ES-I3 (cell line): ENCODE measurements at regions not wholly inside any gene's neighbourhood (a gene's known extent, or its start where the extent isn't known, plus 50 kb on each side); places are given as distances from the start of the nearest gene placed in this dataset.

Experiments
- H3K36me3 ChIP-seq: 2 replicates; pipeline ENCODE4 v1.6.1; 2013; ENCODE audit warnings: mild to moderate bottlenecking, low read length, control low read depth, moderate library complexity; ENCODE audit not compliant: insufficient read depth
- H3K4me1 ChIP-seq: 2 replicates; pipeline ENCODE4 v1.6.1; 2013; ENCODE audit warnings: mild to moderate bottlenecking, control low read depth, low read length; ENCODE audit not compliant: insufficient read depth
- H3K9ac ChIP-seq: 2 replicates; pipeline ENCODE4 v1.6.1; 2013; ENCODE audit warnings: low read depth, mild to moderate bottlenecking, low read length, moderate library complexity
- H3K9me3 ChIP-seq: 2 replicates; pipeline ENCODE4 v1.6.1; 2013; ENCODE audit warnings: mild to moderate bottlenecking, low read length, moderate library complexity; ENCODE audit not compliant: control insufficient read depth, insufficient read depth

DNA sequence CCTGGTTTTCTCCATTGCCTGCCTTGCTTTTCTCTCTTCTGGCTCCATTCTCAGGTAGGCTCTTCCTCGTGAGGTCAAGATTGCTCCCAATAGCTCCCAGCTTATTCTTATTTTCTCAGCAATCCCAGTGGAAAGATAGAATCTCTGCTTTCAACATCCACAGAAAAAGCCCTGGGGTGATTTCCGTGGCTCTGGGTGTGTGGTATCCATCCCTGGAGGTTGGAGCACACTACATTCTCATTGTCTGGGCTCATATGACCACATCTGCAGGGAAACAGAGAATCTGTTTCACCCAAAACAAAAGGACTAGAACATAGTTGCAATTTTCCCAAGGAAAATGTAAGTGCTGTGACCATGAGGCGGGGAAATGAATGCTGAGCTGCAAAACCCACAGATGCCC is 236.0 kb downstream of the TENT4A start:
- no peaks in the 10 kb centered on the region for H3K4me1 ChIP-seq
- no peak overlapping the region for H3K9ac ChIP-seq
- H3K36me3 ChIP-seq, result no peaks in the 10 kb centered on the region
- no peaks in the 10 kb centered on the region for H3K9me3 ChIP-seq

DNA sequence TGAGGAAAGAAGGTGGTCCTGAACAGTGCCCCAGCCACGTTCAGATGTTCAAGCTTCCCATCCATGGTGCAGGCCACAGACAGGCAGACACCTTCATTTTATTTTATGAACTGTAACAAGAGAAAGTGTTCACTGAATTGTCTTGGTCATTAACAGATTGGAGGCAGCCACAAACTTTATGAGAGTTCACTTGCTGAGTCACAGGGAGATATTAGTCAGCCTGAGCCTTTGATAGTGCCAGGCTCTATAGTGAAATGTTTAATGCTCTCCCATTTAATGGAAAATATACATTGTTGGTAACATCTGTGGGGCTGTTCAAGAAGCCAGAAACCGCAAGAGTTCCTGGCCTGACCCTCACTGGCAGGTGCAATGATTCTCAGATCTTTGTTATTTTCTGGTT is 237.0 kb downstream of the TENT4A start:
- no peaks in the 10 kb centered on the region for H3K36me3 ChIP-seq
- no peaks in the 10 kb centered on the region for H3K9me3 ChIP-seq
- no peaks in the 10 kb centered on the region for H3K4me1 ChIP-seq
- no peak overlapping the region for H3K9ac ChIP-seq

DNA sequence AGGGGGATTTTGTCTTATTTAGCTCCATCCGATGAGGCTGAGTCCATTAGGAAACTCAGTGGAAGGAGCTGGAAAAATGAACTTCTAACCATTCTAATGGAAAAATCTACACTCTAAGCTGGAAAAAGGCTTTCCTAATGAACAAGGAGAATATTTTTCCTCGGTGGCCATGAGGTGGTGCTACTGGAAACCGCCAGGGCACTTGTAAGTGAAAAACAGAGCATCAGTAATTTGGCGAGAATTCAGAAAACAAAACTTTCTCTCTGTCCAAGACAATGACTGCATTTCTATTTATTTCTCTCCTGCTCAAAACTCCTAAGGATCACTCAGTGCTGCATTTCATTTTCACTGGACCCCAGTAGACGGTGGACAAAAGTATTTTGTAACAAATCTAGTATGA is 237.6 kb downstream of the TENT4A start:
- no peak overlapping the region for H3K9ac ChIP-seq
- H3K36me3 ChIP-seq, result no peaks in the 10 kb centered on the region

DNA sequence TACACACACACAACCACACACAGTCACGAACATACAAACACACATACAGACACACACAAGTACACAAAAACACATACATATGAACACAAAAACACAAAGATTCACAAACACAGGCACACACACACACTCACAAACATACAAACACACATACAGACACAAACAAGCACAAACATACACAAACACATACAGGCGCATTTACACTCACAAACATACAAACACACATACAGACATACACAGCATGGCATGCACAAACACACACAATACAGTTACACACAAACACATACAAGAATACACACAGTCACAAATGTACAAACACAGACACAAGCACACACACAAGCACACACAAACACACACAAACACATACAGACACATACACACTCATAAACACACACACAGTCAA is 247.9 kb downstream of the TENT4A start:
- H3K9me3 ChIP-seq, result no peaks in the 10 kb centered on the region
- H3K4me1 ChIP-seq, result no peaks in the 10 kb centered on the region

More for the DNA sequence above, 237.6 kb downstream of the TENT4A start:
- no peaks in the 10 kb centered on the region for H3K4me1 ChIP-seq
- H3K9me3 ChIP-seq, result no peaks in the 10 kb centered on the region

DNA sequence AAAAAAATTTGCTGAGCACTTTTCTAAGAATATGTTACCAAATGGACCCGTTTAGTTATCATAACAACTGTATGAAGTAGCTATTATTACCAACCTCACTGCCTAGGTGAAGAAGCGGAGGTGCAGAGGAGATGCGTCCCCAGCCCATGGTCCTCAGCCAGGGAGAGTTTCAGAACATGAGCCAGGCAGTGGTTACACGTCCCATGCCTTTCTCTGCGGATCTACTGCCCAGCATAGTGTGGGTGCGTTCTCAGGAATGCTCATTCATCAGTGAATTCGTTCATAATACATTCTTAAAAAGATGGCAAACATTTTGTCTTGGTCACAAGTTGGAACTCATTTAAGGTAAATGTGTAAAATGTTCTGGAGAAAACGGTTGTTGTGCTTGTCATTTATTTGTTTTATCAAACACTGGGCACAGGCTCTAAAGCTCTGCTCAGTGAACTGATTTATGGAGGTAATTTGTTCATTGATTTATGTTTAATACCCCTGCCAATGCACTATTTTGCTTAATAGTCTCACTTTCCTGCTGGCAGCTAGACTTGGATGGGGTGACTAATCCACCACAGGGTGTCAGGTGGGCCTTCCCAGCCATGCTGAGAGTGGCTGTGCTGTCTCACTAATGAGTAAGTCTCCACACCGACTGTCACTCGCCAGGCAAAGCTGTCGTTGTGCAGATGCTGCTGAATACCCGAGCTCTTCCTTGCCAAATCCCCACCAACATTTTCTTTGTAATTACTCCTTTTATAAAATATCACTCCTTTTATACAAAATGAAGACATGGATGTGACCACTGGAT is 248.8 kb downstream of the TENT4A start:
- Histone ChIP-seq H3K4me1 (no peaks in the 10 kb centered on the region), H3K36me3 (no peaks in the 10 kb centered on the region), H3K9ac (no peak overlapping the region), H3K9me3 (no peaks in the 10 kb centered on the region)

More for the DNA sequence above, 247.9 kb downstream of the TENT4A start:
- H3K9ac ChIP-seq, result no peak overlapping the region
- H3K36me3 ChIP-seq, result no peaks in the 10 kb centered on the region

DNA sequence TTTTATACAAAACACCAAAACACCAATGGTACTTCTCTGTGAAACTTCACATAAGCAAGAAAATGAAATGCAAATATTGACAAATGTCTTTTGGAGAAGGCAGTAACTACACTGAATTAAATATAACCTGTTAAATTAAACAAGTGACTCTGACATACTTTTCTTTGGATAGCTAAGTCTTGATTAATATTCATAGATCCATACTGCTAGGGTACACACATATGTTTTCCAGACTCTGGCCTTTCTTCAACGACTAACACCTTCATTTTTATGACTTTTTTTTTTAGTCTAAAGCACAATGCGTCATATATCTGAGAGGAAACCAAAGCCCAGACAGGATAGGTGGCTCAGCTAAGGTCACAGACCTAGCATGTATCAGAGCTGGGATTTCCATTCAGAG is 263.7 kb downstream of the TENT4A start:
- Histone ChIP-seq H3K9me3 (no peaks in the 10 kb centered on the region), H3K9ac (no peak overlapping the region)

DNA sequence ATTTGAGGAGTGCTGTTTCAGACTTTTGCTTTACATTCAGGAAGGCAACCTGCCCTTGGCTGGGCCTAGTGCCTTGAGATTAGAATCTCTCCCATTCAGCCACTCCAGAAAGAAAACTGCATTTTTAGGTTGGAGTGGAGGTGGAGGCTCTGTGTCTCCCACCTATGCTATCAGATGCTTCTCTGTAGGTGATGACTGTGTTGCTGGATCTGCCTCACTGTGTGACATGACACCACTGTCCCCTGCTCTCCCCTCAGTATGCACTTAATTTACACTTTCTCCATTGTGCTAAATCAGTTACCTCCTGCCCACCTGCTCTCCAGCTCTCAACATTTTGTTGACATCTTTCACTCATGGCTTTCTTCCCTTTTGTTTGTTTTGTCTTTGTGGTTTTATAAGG is 265.8 kb downstream of the TENT4A start:
- H3K9me3 ChIP-seq, result no peaks in the 10 kb centered on the region
- H3K9ac ChIP-seq, result no peak overlapping the region
- no peaks in the 10 kb centered on the region for H3K36me3 ChIP-seq
- no peaks in the 10 kb centered on the region for H3K4me1 ChIP-seq

More for the DNA sequence above, 263.7 kb downstream of the TENT4A start:
- Histone ChIP-seq H3K36me3 (no peaks in the 10 kb centered on the region), H3K4me1 (no peaks in the 10 kb centered on the region)

DNA sequence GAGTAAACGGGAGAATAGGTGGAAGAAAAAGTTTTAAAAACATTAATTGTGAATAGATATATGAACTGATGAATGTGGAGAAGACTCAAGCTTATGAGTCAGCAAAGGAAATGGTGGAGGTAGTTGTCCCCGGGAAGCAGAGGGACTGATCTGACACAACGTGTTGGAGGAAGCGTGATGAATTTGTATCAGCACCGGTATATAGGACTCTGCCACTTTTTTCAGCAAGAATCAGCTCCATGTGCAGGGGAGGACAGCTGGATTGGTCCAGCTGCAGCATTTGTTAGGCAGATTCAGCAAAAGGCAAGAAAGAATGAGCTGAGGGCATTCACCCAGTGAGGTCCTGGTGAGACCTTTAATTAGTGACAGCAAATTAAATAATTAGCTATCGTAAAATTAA is 276.0 kb downstream of the TENT4A start:
- H3K4me1 ChIP-seq, result no peaks in the 10 kb centered on the region
- no peaks in the 10 kb centered on the region for H3K9me3 ChIP-seq
- H3K36me3 ChIP-seq, result no peaks in the 10 kb centered on the region
- no peak overlapping the region for H3K9ac ChIP-seq

DNA sequence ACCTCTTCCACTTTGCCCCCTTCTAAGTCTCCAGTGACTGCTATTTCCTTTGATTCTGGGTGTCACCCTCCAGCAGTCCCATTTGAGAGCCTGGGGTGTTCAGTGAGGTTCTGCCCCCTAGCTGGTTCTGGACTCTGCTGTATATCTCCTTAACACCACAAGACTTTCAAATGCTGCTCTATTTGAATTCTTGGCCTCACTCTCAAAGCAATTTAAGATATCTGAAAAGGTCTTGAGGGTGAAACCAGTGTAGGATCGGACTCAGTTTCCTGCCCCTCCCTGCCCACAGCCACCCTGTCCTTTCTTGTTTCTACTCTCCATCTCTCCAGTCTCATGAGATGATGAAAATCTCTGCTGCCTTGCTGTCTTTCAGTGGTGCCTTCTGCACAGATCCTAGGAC is 280.9 kb downstream of the TENT4A start:
- Histone ChIP-seq H3K4me1 (no peaks in the 10 kb centered on the region), H3K9ac (no peak overlapping the region), H3K9me3 (no peaks in the 10 kb centered on the region), H3K36me3 (no peaks in the 10 kb centered on the region)

DNA sequence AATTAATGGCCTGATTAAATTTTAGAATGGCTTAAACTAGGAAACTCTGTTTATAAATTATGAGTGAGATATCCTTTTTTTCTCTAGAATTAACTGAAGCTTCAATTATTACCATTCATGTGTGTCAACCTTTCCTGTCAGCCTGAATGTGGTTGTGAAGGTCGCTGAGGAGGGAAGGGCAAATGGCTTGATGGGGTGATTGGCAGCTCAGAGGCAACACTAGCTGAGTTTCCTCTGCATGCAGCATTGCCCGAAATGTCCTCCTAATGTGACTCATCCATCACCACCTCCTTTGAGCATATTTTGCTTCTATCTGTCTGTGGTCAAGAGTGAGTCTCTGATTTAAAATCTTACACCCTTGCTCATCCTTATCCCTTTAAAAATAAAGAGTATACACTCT is 281.9 kb downstream of the TENT4A start:
- no peak overlapping the region for H3K9ac ChIP-seq
- H3K4me1 ChIP-seq, result no peaks in the 10 kb centered on the region
- no peaks in the 10 kb centered on the region for H3K9me3 ChIP-seq
- H3K36me3 ChIP-seq, result no peaks in the 10 kb centered on the region

DNA sequence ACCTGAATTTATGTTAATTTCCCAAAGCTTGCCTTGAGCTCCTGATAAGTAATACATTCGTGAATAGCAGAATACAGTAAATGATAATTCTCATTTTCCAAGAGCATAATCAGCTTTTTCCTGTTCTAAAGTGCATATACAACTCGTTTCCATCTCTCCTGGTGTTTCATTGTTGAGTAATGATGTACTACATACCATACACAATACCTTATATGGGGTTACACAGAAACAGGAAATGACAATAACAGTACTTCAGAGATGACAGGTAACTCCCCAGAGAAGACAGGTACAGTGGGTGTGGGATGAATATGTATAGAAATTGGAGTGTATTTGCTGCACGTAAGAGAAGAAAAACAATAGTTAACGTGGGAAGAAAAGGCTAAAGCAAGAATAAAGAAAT is 287.1 kb downstream of the TENT4A start:
- Histone ChIP-seq H3K9ac (no peak overlapping the region), H3K4me1 (no peaks in the 10 kb centered on the region), H3K36me3 (no peaks in the 10 kb centered on the region), H3K9me3 (no peaks in the 10 kb centered on the region)

DNA sequence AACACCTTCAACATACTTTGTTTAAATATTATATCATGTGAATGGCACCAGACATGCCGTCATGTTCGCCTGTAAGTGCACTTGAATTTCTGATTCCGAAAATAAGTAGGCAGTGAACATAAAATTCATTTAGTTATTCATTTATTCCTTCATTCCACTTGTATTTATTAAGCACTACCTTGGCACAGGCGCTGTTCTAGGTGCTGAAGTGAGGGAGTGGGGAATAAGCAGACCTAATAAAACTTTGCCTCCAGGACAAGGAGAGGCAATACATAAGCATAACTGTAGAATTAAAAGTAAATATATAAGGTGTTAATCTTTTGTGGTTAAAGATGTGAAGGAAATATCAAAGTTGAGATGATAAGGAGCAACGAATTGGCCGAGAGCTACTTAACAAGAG is 297.4 kb downstream of the TENT4A start:
- no peaks in the 10 kb centered on the region for H3K36me3 ChIP-seq
- H3K9ac ChIP-seq, result no peak overlapping the region
- H3K4me1 ChIP-seq, result no peaks in the 10 kb centered on the region
- H3K9me3 ChIP-seq, result no peaks in the 10 kb centered on the region

DNA sequence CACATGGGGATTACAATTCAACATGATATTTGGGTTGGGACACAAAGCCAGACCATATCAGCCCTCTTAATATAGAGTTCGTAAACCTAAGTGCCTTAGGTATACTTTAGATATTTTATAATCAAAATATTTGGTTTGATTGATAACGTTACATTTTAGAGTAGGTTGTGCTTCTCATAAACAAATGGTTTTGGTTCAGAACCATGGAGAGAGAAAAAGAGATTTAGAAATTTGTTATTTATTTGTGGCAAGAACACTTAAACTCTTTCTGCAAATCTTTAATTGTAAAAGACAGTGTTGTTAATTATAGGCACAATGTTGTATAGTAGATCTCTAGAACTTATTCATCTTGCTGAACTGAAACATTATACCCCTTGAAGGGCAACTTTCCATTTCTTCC is 298.8 kb downstream of the TENT4A start:
- Histone ChIP-seq H3K9me3 (no peaks in the 10 kb centered on the region), H3K4me1 (no peaks in the 10 kb centered on the region), H3K36me3 (no peaks in the 10 kb centered on the region), H3K9ac (no peak overlapping the region)

DNA sequence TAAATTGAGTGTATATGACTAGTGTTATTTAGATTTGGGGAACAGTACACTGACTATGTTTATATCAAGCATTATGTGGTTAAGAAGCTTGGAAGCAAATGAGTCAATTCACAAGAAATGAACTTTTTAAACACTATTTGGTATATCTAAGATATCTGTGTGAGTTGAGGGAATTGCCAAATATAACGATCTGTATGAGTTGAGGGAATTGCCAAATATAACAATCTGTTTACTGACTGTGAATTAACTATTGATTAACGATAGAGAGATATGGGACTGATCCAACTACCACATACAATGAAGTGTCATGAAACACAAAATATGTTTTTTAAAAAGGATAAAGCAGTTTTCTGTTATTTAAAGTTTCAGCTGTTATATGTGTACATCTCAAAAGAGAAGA is 301.4 kb downstream of the TENT4A start:
- H3K36me3 ChIP-seq, result no peaks in the 10 kb centered on the region
- no peaks in the 10 kb centered on the region for H3K4me1 ChIP-seq
- no peaks in the 10 kb centered on the region for H3K9me3 ChIP-seq
- H3K9ac ChIP-seq, result no peak overlapping the region

DNA sequence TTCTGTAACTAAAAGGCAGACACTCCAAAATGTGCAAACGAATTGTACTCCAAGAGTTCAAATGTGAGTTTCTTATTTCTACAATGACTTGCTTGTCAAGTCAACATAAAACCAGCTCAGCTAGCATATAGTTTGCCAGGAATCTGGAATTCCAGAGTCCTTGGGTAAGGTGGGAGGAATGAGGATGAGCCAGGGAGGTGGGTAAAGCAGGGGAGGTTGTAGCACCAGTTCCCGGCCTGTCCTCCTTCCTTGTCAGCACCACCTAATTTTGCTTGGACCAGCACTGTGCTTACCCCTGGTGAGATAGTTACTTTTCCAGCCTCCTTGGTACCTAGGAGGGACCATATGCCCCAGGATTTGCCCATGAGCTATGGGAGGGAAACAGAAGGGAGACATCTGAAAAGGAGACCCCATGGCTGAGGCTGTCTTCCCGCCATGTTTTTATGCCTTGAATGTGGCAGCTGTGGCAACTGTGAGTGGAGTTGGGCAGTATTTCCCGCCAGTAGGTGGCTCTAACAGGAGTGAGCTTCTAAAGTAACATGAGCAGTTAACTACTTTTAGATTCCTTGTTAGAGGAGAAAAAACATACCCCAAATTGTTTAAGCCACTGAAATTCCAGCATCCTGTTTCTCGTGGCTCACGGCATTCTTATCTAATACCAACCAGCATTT is 302.5 kb downstream of the TENT4A start:
- Histone ChIP-seq H3K36me3 (no peaks in the 10 kb centered on the region), H3K9me3 (no peaks in the 10 kb centered on the region), H3K9ac (no peak overlapping the region), H3K4me1 (no peaks in the 10 kb centered on the region)
